Activated CD8-positive, alpha-beta memory T cell treated with anti-CD3 and anti-CD28 coated beads for 1 hour (primary cell): ENCODE measurements at regions not wholly inside any gene's neighbourhood (a gene's known extent, or its start where the extent isn't known, plus 50 kb on each side); places are given as distances from the start of the nearest gene placed in this dataset.
"Not testable (repeated sequence)": the region's sequence is repeated elsewhere in the genome, so short reads cannot be mapped to it uniquely, and the experiment has no call there.

ENCODE experiments used
- DNase-seq, 2 donors: peaks; one replicate each; pipeline ENCODE4 v3.0.0-alpha.2; 2020; ENCODE audit warnings: low read depth in 1 of 2; ENCODE audit errors: extremely low read depth in 1 of 2

- DNase-seq, result no peak
These were observed 408.9 kb upstream of the AUTS2 start for GRCh38 chr7:69189406-69189805.

- no peak for DNase-seq
These were observed 408.2 kb upstream of the AUTS2 start for GRCh38 chr7:69190025-69190424.

- DNase-seq, result no peak
These were observed 407.5 kb upstream of the AUTS2 start for GRCh38 chr7:69190763-69191162.

GRCh38 chr7:69192134-69192533, 406.1 kb upstream of the AUTS2 start:
- no peak for DNase-seq

- DNase-seq, result no peak
These were observed 405.2 kb upstream of the AUTS2 start for GRCh38 chr7:69193061-69193460.

GRCh38 chr7:69196593-69196992, 401.7 kb upstream of the AUTS2 start:
- no peak for DNase-seq

GRCh38 chr7:69198250-69198649, 400.0 kb upstream of the AUTS2 start:
- DNase-seq, result no peak

- no peak for DNase-seq
These were observed 399.2 kb upstream of the AUTS2 start for GRCh38 chr7:69199041-69199440.

- no peak for DNase-seq
These were observed 398.6 kb upstream of the AUTS2 start for GRCh38 chr7:69199661-69200060.

- no peak for DNase-seq
These were observed 394.4 kb upstream of the AUTS2 start for GRCh38 chr7:69203871-69204270.

- DNase-seq, result no peak
These were observed 393.3 kb upstream of the AUTS2 start for GRCh38 chr7:69204943-69205342.

GRCh38 chr7:69205581-69205980, 392.7 kb upstream of the AUTS2 start:
- DNase-seq, result no peak

GRCh38 chr7:69208276-69208675, 390.0 kb upstream of the AUTS2 start:
- DNase-seq, result no peak

GRCh38 chr7:69208848-69209247, 389.4 kb upstream of the AUTS2 start:
- no peak for DNase-seq

- DNase-seq, result no peak
These were observed 386.9 kb upstream of the AUTS2 start for GRCh38 chr7:69211336-69211735.

GRCh38 chr7:69211739-69212138, 386.5 kb upstream of the AUTS2 start:
- DNase-seq, result no peak

GRCh38 chr7:69213878-69214277, 384.4 kb upstream of the AUTS2 start:
- DNase-seq, result no peak

GRCh38 chr7:69215516-69215915, 382.8 kb upstream of the AUTS2 start:
- not testable (repeated sequence) for DNase-seq

GRCh38 chr7:69217516-69218350, 380.5 kb upstream of the AUTS2 start:
- DNase-seq, result no peak

- no peak for DNase-seq
These were observed 379.7 kb upstream of the AUTS2 start for GRCh38 chr7:69218576-69218975.

- DNase-seq, result no peak
These were observed 378.9 kb upstream of the AUTS2 start for GRCh38 chr7:69219381-69219780.

- DNase-seq, result no peak
These were observed 372.9 kb upstream of the AUTS2 start for GRCh38 chr7:69225259-69225943.
